HG02885 (cell line): ENCODE measurements at regions not wholly inside any gene's neighbourhood (a gene's known extent, or its start where the extent isn't known, plus 50 kb on each side); places are given as distances from the start of the nearest gene placed in this dataset.

Source experiments
- ATAC-seq: cut with Tn5 transposase; IDR thresholded peaks from one replicate; pipeline ENCODE4 v1.9.1; 2021; ENCODE audit warnings: mild to moderate bottlenecking; ENCODE audit not compliant: unreplicated experiment, poor library complexity

GRCh38 chr10:60446070-60446833 lies 56.6 kb upstream of the ANK3 start:
- no peak for ATAC-seq

GRCh38 chr10:60444494-60445064 lies 54.9 kb upstream of the ANK3 start:
- no peak for ATAC-seq

GRCh38 chr10:60443346-60443745 lies 53.7 kb upstream of the ANK3 start:
- no peak for ATAC-seq

GRCh38 chr10:60441515-60441914 lies 51.8 kb upstream of the ANK3 start:
- ATAC-seq = no peak

DNA sequence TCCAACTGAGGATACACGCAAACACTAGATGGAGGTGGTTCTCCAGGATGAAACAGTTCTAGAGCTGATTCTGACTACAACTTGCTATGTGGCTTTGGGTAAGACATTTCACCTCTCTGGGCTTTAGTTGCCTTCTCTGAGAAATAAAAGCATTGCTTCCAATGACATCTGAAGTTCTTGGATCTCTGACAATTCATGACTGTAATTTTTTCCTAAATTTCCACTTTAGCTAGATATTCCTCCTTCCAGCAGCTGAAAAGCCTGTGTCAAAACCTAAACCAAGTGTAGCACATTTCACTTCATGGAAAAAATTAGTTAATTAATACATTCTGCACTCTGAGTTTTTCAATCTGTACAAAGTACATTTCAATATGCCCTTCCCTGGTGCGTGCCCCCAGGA lies 50.0 kb upstream of the ANK3 start:
- no peak for ATAC-seq
